Natural killer cell (primary cell): ENCODE measurements at regions not wholly inside any gene's neighbourhood (a gene's known extent, or its start where the extent isn't known, plus 50 kb on each side); places are given as distances from the start of the nearest gene placed in this dataset.

Experiments
- ATAC-seq, 3 donors: fragments of 150-1000 bp in 2 of 3; fragments of 200-7000 bp in 1 of 3; cut with Tn5 transposase; 1 replicate in 1 of 3; 2 replicates in 2 of 3; pipeline ENCODE4 v1.10.0; 2021; ENCODE audit warnings: mild to moderate bottlenecking in 2 of 3, moderate library complexity in 2 of 3
- DNase-seq, 2 donors: peaks; one replicate each; pipeline versions ENCODE4 v3.0.0 to v3.0.0-alpha.2; 2013 to 2021; ENCODE audit warnings: mixed read lengths in 1 of 2
- H3K27ac ChIP-seq: one replicate; pipeline ENCODE4 v1.5.1; 2013; ENCODE audit warnings: mild to moderate bottlenecking, low read length
- H3K27me3 ChIP-seq: one replicate; pipeline ENCODE4 v1.6.1; 2013; ENCODE audit warnings: low read length; ENCODE audit not compliant: control insufficient read depth, insufficient read depth
- H3K36me3 ChIP-seq: one replicate; pipeline ENCODE4 v1.6.1; 2013; ENCODE audit warnings: low read length; ENCODE audit not compliant: control insufficient read depth, insufficient read depth
- H3K4me1 ChIP-seq: one replicate; pipeline ENCODE4 v1.6.1; 2013; ENCODE audit warnings: low read length; ENCODE audit not compliant: control insufficient read depth, insufficient read depth
- H3K4me3 ChIP-seq: one replicate; pipeline ENCODE4 v1.5.1; 2013; ENCODE audit warnings: low read length
- H3K9me3 ChIP-seq: one replicate; pipeline ENCODE4 v1.6.1; 2013; ENCODE audit warnings: low read length; ENCODE audit not compliant: control insufficient read depth, insufficient read depth
- H3K27ac Mint-ChIP-seq, 2 donors: one replicate each; pipeline ENCODE4 v1.8.0; 2022; ENCODE audit warnings: mild to moderate bottlenecking in 2 of 2, mixed read lengths in 2 of 2, moderate library complexity in 1 of 2
- H3K27me3 Mint-ChIP-seq, 2 donors: one replicate each; pipeline ENCODE4 v1.8.0; 2022; ENCODE audit warnings: low read depth in 2 of 2, mixed read lengths in 2 of 2
- H3K36me3 Mint-ChIP-seq: one replicate; pipeline ENCODE4 v1.8.0; 2022; ENCODE audit warnings: mixed read lengths
- H3K4me1 Mint-ChIP-seq, 2 donors: one replicate each; pipeline ENCODE4 v1.8.0; 2022; ENCODE audit warnings: mixed read lengths in 2 of 2
- H3K4me3 Mint-ChIP-seq: one replicate; pipeline ENCODE4 v1.8.0; 2022; ENCODE audit warnings: mild to moderate bottlenecking, moderate library complexity, mixed read lengths
- H3K9me3 Mint-ChIP-seq, 2 donors: one replicate each; pipeline ENCODE4 v1.8.0; 2022; ENCODE audit warnings: mixed read lengths in 2 of 2
- WGBS: methylation state at CpG from one replicate; pipeline ENCODE4 v1.1.7; 2013; ENCODE audit warnings: missing lambda C conversion rate; ENCODE audit not compliant: insufficient coverage; 5-methylcytosine and 5-hydroxymethylcytosine counted together
- intact Hi-C: fragments of 100-400 bp; cut with micrococcal nuclease; formaldehyde crosslinking; loops from one replicate; pipeline ENCODE4 v1.14.2; 2022
- TF ChIP-seq, protein P1 (sequence below): fragments of 200-600 bp; IDR thresholded peaks from one replicate; pipeline ENCODE4 v1.8.0; 2022; ENCODE audit warnings: antibody characterized with exemption

GRCh38 chr4:1489639-1489995 lies 83.4 kb upstream of the NKX1-1 start:
- Histone ChIP-seq H3K9me3 (peaks cover 14% of the 10 kb centered on the region), H3K4me3 (no peak overlapping the region), H3K36me3 (no peaks in the 10 kb centered on the region), H3K4me1 (no peaks in the 10 kb centered on the region), H3K27me3 (no peaks in the 10 kb centered on the region), H3K27ac (no peak overlapping the region)
- intact Hi-C loops: no loop called here
- Mint-ChIP-seq H3K27ac (no peak overlapping the region), H3K36me3 (peaks cover 17% of the 10 kb centered on the region), H3K27me3 (peaks cover 11% of the 10 kb centered on the region in 2 donors), H3K4me3 (no peak overlapping the region), H3K4me1 (no peaks in the 10 kb centered on the region), H3K9me3 (peaks cover 7 to 13% of the 10 kb centered on the region in 2 donors)
- WGBS: 78% methylated on average over 9 of the region's 9 CpGs
- no peak for ATAC-seq
- TF ChIP-seq, protein P1, sequence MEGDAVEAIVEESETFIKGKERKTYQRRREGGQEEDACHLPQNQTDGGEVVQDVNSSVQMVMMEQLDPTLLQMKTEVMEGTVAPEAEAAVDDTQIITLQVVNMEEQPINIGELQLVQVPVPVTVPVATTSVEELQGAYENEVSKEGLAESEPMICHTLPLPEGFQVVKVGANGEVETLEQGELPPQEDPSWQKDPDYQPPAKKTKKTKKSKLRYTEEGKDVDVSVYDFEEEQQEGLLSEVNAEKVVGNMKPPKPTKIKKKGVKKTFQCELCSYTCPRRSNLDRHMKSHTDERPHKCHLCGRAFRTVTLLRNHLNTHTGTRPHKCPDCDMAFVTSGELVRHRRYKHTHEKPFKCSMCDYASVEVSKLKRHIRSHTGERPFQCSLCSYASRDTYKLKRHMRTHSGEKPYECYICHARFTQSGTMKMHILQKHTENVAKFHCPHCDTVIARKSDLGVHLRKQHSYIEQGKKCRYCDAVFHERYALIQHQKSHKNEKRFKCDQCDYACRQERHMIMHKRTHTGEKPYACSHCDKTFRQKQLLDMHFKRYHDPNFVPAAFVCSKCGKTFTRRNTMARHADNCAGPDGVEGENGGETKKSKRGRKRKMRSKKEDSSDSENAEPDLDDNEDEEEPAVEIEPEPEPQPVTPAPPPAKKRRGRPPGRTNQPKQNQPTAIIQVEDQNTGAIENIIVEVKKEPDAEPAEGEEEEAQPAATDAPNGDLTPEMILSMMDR: no peak
- no peak for DNase-seq

GRCh38 chr4:1488831-1489638 lies 82.8 kb upstream of the NKX1-1 start:
- 77% methylated on average over 28 of the region's 28 CpGs for WGBS
- ATAC-seq: no peak
- TF ChIP-seq, protein P1: no peak
- Histone ChIP-seq H3K9me3 (peaks cover 14% of the 10 kb centered on the region), H3K4me3 (no peak overlapping the region), H3K4me1 (no peaks in the 10 kb centered on the region), H3K27ac (no peak overlapping the region), H3K36me3 (no peaks in the 10 kb centered on the region), H3K27me3 (no peaks in the 10 kb centered on the region)
- H3K9me3 Mint-ChIP-seq: peaks cover 7 to 15% of the 10 kb centered on the region in 2 donors
- no peaks in the 10 kb centered on the region for H3K4me1 Mint-ChIP-seq
- intact Hi-C loops: no loop called here
- no peak overlapping the region for H3K27ac Mint-ChIP-seq
- peaks cover 20% of the 10 kb centered on the region for H3K36me3 Mint-ChIP-seq
- H3K27me3 Mint-ChIP-seq: peaks cover 15 to 17% of the 10 kb centered on the region in 2 donors
- H3K4me3 Mint-ChIP-seq: no peak overlapping the region
- DNase-seq: no peak

DNA sequence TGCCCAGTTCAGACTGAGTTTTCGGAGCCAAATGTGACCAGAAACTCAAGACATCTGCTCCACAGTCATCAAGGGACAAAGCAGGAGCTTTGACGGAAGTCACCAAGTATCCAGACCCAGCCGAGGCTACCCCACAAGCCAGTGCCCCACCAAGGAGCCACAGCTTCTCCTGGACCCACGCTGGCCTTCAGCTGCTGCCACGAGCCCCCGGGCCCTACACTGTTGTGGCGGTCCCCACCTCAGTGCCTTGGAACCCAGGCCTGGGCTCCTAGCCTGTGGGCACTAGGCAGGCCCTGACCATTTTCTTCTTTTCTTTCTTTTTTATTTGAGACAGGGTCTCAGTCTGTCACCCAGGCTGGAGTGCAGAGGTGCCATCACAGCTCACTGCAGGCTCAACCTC lies 82.1 kb upstream of the NKX1-1 start:
- H3K36me3 Mint-ChIP-seq: peaks cover 20% of the 10 kb centered on the region
- TF ChIP-seq, protein P1: no peak
- no peak overlapping the region for H3K27ac ChIP-seq
- H3K36me3 ChIP-seq: no peaks in the 10 kb centered on the region
- H3K4me1 ChIP-seq: no peaks in the 10 kb centered on the region
- peaks cover 15 to 23% of the 10 kb centered on the region in 2 donors for H3K27me3 Mint-ChIP-seq
- H3K4me3 ChIP-seq: no peak overlapping the region
- H3K27ac Mint-ChIP-seq: no peak overlapping the region
- 84% methylated on average over 7 of the region's 7 CpGs for WGBS
- H3K4me3 Mint-ChIP-seq: no peak overlapping the region
- no peak for ATAC-seq
- H3K4me1 Mint-ChIP-seq: no peaks in the 10 kb centered on the region
- no peaks in the 10 kb centered on the region for H3K27me3 ChIP-seq
- DNase-seq: no peak
- intact Hi-C loops: no loop called here
- peaks cover 14% of the 10 kb centered on the region for H3K9me3 ChIP-seq
- peaks cover 7 to 15% of the 10 kb centered on the region in 2 donors for H3K9me3 Mint-ChIP-seq

DNA sequence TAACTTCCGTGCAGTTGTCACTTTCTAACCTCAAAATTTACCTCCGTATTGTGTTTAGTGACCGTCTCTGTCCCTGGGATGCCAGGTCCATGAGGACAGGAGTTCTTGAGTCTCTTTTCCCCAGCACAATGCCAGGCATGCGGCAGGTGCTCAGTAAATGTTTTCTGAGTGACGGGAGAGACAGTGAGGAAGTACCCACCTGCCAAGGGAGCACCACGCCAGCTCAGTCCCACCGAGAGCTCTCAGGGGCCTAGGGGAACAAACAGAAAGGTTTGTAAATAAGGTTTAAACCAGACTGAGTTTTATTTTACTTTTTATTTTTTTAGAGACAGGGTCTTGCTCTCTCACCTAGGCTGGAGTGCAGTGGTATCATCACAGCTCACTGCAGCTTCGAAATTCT lies 81.5 kb upstream of the NKX1-1 start:
- H3K36me3 ChIP-seq: no peaks in the 10 kb centered on the region
- ATAC-seq: no peak
- H3K27me3 ChIP-seq: no peaks in the 10 kb centered on the region
- H3K4me3 ChIP-seq: no peak overlapping the region
- no peak overlapping the region for H3K27ac ChIP-seq
- peaks cover 7 to 15% of the 10 kb centered on the region in 2 donors for H3K9me3 Mint-ChIP-seq
- intact Hi-C loops: no loop called here
- no peaks in the 10 kb centered on the region for H3K4me1 Mint-ChIP-seq
- TF ChIP-seq, protein P1: no peak
- H3K36me3 Mint-ChIP-seq: peaks cover 20% of the 10 kb centered on the region
- WGBS: 90% methylated on average over 8 of the region's 8 CpGs
- no peak overlapping the region for H3K4me3 Mint-ChIP-seq
- no peak overlapping the region for H3K27ac Mint-ChIP-seq
- H3K9me3 ChIP-seq: peaks cover 14% of the 10 kb centered on the region
- no peak for DNase-seq
- no peaks in the 10 kb centered on the region for H3K4me1 ChIP-seq
- peaks cover 15 to 28% of the 10 kb centered on the region in 2 donors for H3K27me3 Mint-ChIP-seq
